ENCODE measurements at regions not wholly inside any gene's neighbourhood (a gene's known extent, or its start where the extent isn't known, plus 50 kb on each side); places are given as distances from the start of the nearest gene placed in this dataset.
"Not testable (repeated sequence)": the region's sequence is repeated elsewhere in the genome, so short reads cannot be mapped to it uniquely, and the experiment has no call there.

DNA sequence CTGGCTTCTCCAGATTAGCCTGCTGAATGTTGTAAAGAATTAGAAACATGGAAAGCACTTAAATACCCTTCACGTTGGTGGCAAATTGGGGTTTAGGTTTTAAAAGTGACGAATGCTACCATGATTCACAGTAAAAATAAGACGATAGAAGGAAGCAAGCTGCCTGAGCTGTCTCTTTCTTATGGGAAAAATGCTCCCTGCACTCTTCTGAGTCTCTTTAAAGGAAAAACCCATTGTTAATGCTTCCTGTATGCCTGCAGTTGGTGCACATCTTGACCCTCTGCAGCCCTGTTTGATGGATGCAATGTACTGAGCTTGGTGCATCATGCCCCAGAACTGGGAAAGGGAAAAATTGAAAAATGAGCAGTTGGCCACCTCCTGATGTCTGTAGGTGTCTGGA lies 258.6 kb upstream of the RASGRP1 start:
- Mint-ChIP-seq H3K9me3 (peaks cover 0 to 5% of the 10 kb centered on the region in 2 donors), H3K36me3 (no peaks in the 10 kb centered on the region), H3K27me3 (peaks cover 13 to 17% of the 10 kb centered on the region in 2 donors), H3K4me3 (no peak overlapping the region), H3K4me1 (peaks cover 0 to under 1% of the 10 kb centered on the region in 2 donors), H3K27ac (no peak overlapping the region)
- ATAC-seq (replicated peaks) (no peak), DNase-seq (no peak)

DNA sequence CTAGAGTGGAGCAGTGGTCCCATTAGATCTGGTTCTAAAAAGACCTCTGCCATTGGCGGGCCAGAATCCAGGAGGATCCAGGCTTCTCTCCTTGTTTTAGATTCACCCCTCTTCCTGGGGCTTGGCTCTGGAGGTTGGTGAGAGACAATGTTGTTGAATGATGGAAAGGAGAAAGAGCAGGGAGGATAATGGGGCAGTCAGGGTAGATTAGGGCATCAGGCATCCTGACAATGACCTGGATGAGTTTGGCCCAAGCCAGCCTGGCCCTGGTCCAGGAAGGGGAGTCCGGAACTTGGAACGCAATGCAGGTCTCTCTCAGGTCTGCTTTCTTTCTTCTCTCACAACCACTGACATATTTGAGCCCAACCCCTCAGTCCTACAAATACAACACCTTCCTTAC lies 260.1 kb upstream of the RASGRP1 start:
- Mint-ChIP-seq H3K4me1 (no peaks in the 10 kb centered on the region), H3K27ac (no peak overlapping the region), H3K9me3 (peaks cover 0 to 5% of the 10 kb centered on the region in 2 donors), H3K36me3 (no peaks in the 10 kb centered on the region), H3K27me3 (peaks cover 13 to 17% of the 10 kb centered on the region in 2 donors), H3K4me3 (no peak overlapping the region)
- no peak for DNase-seq
- no peak for ATAC-seq (replicated peaks)

- DNase-seq (no peak), ATAC-seq (replicated peaks) (no peak)
- Mint-ChIP-seq H3K27ac (no peak overlapping the region), H3K9me3 (peaks cover 0 to 5% of the 10 kb centered on the region in 2 donors), H3K4me3 (no peak overlapping the region), H3K4me1 (no peaks in the 10 kb centered on the region), H3K27me3 (peaks cover 3 to 17% of the 10 kb centered on the region in 2 donors), H3K36me3 (no peaks in the 10 kb centered on the region)
These were observed 262.3 kb upstream of the RASGRP1 start for GRCh38 chr15:38826880-38827279.

DNA sequence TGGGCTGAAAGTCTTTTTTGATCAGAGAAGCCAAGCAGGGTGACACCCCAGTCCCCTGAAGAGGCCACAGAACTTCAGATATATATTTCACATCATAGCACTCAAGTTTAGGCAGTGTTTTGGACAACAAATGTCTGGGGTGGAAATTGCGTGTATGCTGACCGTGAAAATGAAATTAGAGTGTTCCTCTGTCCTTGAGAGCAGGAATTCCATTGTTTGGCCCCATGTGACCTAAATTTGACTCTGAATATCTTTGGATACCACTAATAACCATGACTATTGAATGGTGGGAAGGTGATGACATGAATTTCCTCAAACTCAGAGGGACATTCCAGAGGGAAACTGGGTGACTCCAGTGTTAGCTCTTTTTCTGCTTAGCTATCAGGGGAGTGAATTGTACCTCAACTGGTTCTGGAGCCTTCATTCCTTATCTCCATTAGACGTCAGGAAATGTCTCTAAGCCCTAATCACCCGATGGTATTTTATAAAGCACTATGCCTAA lies 263.5 kb upstream of the RASGRP1 start:
- Mint-ChIP-seq H3K36me3 (no peaks in the 10 kb centered on the region), H3K4me1 (no peaks in the 10 kb centered on the region), H3K9me3 (peaks cover 0 to 1% of the 10 kb centered on the region in 2 donors), H3K4me3 (no peak overlapping the region), H3K27me3 (peaks cover 3 to 17% of the 10 kb centered on the region in 2 donors), H3K27ac (no peak overlapping the region)
- no peak for ATAC-seq (replicated peaks)
- no peak for DNase-seq

DNA sequence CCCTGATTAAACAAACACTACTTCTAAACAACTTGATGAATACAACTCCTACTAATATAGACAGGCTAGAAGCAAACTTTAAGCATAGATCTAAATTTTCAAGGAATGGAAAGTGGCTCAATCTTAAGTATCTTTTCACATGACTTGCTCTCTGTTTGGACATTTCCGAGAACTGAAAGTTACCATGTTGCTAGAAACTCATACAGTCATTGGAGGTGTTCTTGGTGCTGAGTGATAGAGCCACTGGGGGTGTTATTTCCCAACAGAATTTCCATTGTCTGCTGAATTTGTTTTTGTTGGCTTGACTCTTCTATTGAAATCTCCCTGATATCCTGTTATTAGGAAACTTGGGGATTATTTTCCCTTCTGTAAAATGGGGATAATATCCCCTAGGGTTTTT lies 264.5 kb upstream of the RASGRP1 start:
- Mint-ChIP-seq H3K4me3 (no peak overlapping the region), H3K36me3 (peaks cover 0 to 2% of the 10 kb centered on the region in 2 donors), H3K27me3 (peaks cover 3 to 22% of the 10 kb centered on the region in 2 donors), H3K4me1 (no peaks in the 10 kb centered on the region), H3K9me3 (peaks cover 4 to 7% of the 10 kb centered on the region in 2 donors), H3K27ac (no peak overlapping the region)
- ATAC-seq (replicated peaks) = no peak
- no peak for DNase-seq

- no peak overlapping the region for H3K4me3 Mint-ChIP-seq
- no peak overlapping the region for H3K27ac Mint-ChIP-seq
- H3K36me3 Mint-ChIP-seq = no peaks in the 10 kb centered on the region
- DNase-seq = no peak
- ATAC-seq (replicated peaks) = no peak
- H3K4me1 Mint-ChIP-seq = peaks cover 3 to 9% of the 10 kb centered on the region in 2 donors
- peaks cover 0 to 5% of the 10 kb centered on the region in 2 donors for H3K27me3 Mint-ChIP-seq
- H3K9me3 Mint-ChIP-seq = peaks cover 0 to 1% of the 10 kb centered on the region in 2 donors
These were observed 277.6 kb upstream of the RASGRP1 start for GRCh38 chr15:38842226-38842625.

DNA sequence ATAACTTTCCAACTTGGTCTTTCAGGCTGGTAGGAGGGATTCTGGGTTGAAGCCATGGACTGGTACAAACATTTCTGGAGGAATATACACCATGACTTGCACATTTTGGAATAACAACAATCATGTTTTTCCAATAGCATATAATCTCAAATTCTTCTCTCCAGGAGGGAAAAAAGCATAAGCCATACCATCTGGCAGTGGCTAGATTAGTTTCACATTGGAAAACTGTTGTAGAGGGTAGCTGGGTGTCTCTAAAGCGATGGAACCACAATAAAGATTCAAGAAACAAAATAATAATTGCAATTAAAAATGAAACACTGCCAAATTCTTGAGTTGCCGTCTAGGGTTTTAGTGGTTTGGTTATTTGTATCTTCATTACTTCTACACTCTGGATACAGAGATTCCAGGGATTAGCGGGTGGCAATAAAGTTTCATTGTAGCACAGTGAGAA lies 278.5 kb upstream of the RASGRP1 start:
- Mint-ChIP-seq H3K27me3 (peaks cover 0 to 5% of the 10 kb centered on the region in 2 donors), H3K4me1 (peaks cover 3 to 9% of the 10 kb centered on the region in 2 donors), H3K27ac (no peak overlapping the region), H3K4me3 (no peak overlapping the region), H3K9me3 (no peaks in the 10 kb centered on the region), H3K36me3 (no peaks in the 10 kb centered on the region)
- ATAC-seq (replicated peaks) (no peak), DNase-seq (no peak)

GRCh38 chr15:38843736-38844590 lies 279.3 kb upstream of the RASGRP1 start:
- H3K9me3 Mint-ChIP-seq = no peaks in the 10 kb centered on the region
- ATAC-seq (replicated peaks) (peak; percentile 29 to 60), DNase-seq (no peak)
- peaks cover 3 to 9% of the 10 kb centered on the region in 2 donors for H3K4me1 Mint-ChIP-seq
- no peaks in the 10 kb centered on the region for H3K36me3 Mint-ChIP-seq
- peak overlapping the region in 1 of 2 donors; percentile 11 for H3K4me3 Mint-ChIP-seq
- H3K27me3 Mint-ChIP-seq = peaks cover 0 to 5% of the 10 kb centered on the region in 2 donors
- no peak overlapping the region for H3K27ac Mint-ChIP-seq

- no peak overlapping the region for H3K4me3 Mint-ChIP-seq
- ATAC-seq (replicated peaks) = no peak
- no peak overlapping the region for H3K27ac Mint-ChIP-seq
- no peaks in the 10 kb centered on the region for H3K9me3 Mint-ChIP-seq
- no peaks in the 10 kb centered on the region for H3K36me3 Mint-ChIP-seq
- H3K27me3 Mint-ChIP-seq = peaks cover 0 to 5% of the 10 kb centered on the region in 2 donors
- no peak for DNase-seq
- H3K4me1 Mint-ChIP-seq = peaks cover 3 to 9% of the 10 kb centered on the region in 2 donors
These were observed 280.1 kb upstream of the RASGRP1 start for GRCh38 chr15:38844736-38845135.

GRCh38 chr15:38846346-38846745 lies 281.7 kb upstream of the RASGRP1 start:
- no peak overlapping the region for H3K4me3 Mint-ChIP-seq
- H3K4me1 Mint-ChIP-seq = peaks cover 3 to 9% of the 10 kb centered on the region in 2 donors
- DNase-seq (no peak), ATAC-seq (replicated peaks) (no peak)
- no peaks in the 10 kb centered on the region for H3K9me3 Mint-ChIP-seq
- no peaks in the 10 kb centered on the region for H3K36me3 Mint-ChIP-seq
- no peak overlapping the region for H3K27ac Mint-ChIP-seq
- peaks cover 0 to 5% of the 10 kb centered on the region in 2 donors for H3K27me3 Mint-ChIP-seq

DNA sequence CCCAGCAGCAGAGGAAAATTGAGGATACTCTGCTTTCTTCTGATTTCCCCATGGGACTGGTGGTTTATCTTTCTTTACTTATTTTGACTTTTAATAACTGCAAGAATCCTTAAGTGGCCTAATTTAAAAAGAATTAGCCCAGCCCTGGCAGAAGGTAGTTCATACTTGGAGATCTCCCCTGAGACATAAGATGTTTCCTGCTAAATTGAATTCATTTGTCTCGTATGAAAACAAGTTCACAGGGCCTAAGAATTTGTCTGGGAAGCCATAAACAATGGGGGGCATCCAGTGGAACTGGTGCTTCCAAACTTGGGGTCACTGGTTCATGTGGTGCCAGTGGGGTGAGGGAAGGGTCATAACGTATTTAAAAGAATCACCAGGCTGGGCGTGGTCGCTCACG lies 283.1 kb upstream of the RASGRP1 start:
- H3K27me3 Mint-ChIP-seq = no peaks in the 10 kb centered on the region
- no peak overlapping the region for H3K27ac Mint-ChIP-seq
- no peak for DNase-seq
- H3K9me3 Mint-ChIP-seq = no peaks in the 10 kb centered on the region
- ATAC-seq (replicated peaks) = no peak
- H3K4me3 Mint-ChIP-seq = no peak overlapping the region
- H3K4me1 Mint-ChIP-seq = peaks cover 3 to 9% of the 10 kb centered on the region in 2 donors
- no peaks in the 10 kb centered on the region for H3K36me3 Mint-ChIP-seq

DNA sequence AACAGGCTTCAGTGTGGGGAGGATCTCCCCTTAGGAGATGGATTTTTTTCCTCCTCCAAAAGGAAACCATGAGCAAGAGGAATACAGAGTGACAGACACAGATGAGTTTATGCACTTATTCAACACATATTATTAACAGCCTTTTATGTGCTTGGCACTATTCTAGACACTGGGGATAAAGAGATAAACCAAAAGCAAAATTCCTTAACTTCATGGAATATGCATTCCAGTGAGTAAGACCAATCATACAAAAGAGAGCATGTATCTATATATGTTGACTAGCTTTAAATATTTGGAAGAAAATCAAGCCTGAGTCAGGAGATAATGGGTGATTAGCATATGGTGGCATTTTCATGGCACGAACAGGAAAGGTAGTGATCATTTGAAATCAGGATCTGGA lies 284.4 kb upstream of the RASGRP1 start:
- no peak overlapping the region for H3K4me3 Mint-ChIP-seq
- H3K27me3 Mint-ChIP-seq = no peaks in the 10 kb centered on the region
- no peaks in the 10 kb centered on the region for H3K36me3 Mint-ChIP-seq
- no peaks in the 10 kb centered on the region for H3K9me3 Mint-ChIP-seq
- H3K4me1 Mint-ChIP-seq = peaks cover 3 to 6% of the 10 kb centered on the region in 2 donors
- H3K27ac Mint-ChIP-seq = no peak overlapping the region
- ATAC-seq (replicated peaks) = no peak
- no peak for DNase-seq

DNA sequence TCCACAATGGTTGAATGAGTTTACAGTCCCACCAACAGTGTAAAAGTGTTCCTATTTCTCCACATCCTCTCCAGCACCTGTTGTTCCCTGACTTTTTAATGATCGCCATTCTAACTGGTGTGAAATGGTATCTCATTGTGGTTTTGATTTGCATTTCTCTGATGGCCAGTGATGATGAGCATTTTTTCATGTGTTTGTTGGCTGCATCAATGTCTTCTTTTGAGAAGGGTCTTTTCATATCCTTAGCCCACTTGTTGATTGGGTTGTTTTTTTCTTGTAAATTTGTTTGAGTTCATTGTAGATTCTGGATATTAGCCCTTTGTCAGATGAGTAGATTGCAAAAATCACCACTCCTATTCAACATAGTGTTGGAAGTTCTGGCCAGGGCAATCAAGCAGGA lies 287.6 kb upstream of the RASGRP1 start:
- H3K4me3 Mint-ChIP-seq; H3K27ac Mint-ChIP-seq; H3K27me3 Mint-ChIP-seq; H3K36me3 Mint-ChIP-seq; H3K4me1 Mint-ChIP-seq; ATAC-seq (replicated peaks); DNase-seq; H3K9me3 Mint-ChIP-seq: not testable (repeated sequence)

- no peaks in the 10 kb centered on the region for H3K36me3 Mint-ChIP-seq
- DNase-seq = peak; percentile 1
- ATAC-seq (replicated peaks) = no peak
- H3K9me3 Mint-ChIP-seq = no peaks in the 10 kb centered on the region
- no peak overlapping the region for H3K4me3 Mint-ChIP-seq
- no peak overlapping the region for H3K27ac Mint-ChIP-seq
- H3K27me3 Mint-ChIP-seq = no peaks in the 10 kb centered on the region
- H3K4me1 Mint-ChIP-seq = no peaks in the 10 kb centered on the region
These were observed 289.0 kb upstream of the RASGRP1 start for GRCh38 chr15:38853608-38854007.

DNA sequence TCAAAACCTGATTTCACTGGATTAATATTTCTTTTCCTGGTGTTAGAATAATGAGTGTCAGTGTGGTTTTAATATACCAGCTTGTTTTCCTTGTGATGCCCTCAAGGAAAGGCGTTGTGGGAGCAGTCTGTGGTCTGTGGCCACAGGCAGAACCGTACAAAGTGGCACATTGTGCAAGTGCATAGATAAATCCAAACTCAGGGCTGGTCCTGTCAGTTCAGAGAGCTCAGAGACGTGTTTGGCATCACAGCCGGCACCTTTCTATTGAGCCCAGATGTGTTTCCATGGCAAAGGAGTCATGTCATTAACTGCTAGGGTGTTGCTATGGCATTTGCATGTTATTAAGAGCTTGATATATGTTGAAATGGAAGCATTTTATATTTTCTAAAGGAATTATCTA lies 289.9 kb upstream of the RASGRP1 start:
- no peak overlapping the region for H3K27ac Mint-ChIP-seq
- H3K36me3 Mint-ChIP-seq = no peaks in the 10 kb centered on the region
- ATAC-seq (replicated peaks) (no peak), DNase-seq (no peak)
- H3K4me3 Mint-ChIP-seq = no peak overlapping the region
- H3K9me3 Mint-ChIP-seq = no peaks in the 10 kb centered on the region
- H3K4me1 Mint-ChIP-seq = no peaks in the 10 kb centered on the region
- H3K27me3 Mint-ChIP-seq = no peaks in the 10 kb centered on the region

Measured in stimulated activated naive B cell treated with anti-CD40 and anti-IgM and Interleukin-4, amounts not matched to agents 10 μg/mL and 1 μg/mL and 100 μg/mL, for 72 hours (primary cell).